CD1c-positive myeloid dendritic cell (primary cell): ENCODE measurements at regions not wholly inside any gene's neighbourhood (a gene's known extent, or its start where the extent isn't known, plus 50 kb on each side); places are given as distances from the start of the nearest gene placed in this dataset.

Experiments used
- DNase-seq: peaks from one replicate; pipeline ENCODE4 v3.0.0-alpha.2; 2016; ENCODE audit errors: extremely low spot score

DNA sequence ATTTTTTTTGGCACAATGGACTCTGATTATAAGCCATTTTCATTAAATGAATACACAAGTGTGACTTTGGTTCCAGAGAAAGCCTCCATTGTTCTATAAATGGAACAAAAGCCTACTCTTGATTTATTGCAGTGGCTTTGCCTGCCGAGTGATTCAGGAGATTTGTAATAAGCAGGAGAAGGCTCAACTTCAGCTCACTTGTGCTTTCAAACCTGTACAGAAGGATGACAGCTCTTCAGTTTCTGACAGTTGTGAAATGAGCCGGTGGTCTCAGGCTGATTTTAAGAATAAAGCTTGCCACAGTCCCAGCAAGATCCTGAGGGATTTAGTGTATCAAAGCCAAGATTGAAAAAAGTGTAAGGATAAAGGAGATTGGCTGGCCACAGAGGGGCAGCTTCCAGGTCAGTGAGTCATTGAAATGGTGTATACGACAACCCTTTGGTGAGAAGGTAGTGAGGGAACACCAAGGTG is 438.8 kb upstream of the TGFBR2 start:
- DNase-seq, result no peak

DNA sequence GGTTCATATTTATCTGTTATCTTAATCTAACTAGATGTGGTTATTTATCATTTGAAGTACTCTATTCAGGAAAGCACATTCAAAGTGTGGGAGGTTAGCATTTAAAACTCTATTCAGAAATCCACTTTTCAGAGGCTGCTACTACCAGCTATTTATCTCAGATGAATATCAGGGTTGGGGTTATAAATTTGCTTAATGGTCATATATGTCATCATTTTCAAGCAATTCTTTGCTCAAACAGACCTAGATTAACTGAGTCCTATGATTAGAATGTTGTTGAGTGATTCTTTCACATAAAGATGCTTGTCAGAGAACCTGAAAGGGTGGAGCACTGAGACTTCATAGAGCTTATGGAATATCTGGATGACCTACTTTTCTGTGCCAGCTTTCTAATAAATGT is 436.9 kb upstream of the TGFBR2 start:
- DNase-seq, result no peak

DNA sequence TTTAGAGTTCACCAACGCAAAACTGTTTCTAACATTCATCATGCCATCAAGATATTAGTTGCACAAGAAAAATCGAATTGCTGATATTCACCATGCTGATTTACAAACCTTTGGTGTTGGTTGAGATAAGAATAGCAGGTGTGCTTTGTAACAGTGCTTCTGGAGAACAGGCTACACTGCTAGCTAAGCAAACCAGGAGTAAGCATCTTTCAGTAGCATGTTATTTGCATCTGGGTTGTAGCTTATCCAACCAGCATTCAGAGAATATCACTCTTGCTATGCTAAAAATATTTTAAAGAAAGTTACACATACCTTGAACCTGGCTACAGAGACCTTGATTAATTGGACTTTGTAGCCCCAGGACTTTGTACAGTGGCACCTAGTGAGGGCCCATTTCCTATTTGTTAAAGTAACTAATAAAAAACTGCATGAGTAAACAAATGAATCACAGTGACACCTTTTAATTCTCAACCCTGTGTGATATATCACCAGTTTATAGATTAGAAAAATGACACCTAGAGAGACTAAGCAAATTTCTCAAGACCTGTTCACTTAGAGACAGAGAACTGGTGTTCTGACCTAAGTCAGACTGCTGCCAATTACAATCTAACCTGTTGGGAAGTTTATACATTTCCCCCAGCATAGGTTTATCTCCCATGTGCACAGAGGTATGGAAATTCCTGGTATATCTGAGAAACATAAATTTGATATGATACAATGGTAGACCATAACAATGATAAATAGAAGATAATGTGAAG is 435.5 kb upstream of the TGFBR2 start:
- no peak for DNase-seq

DNA sequence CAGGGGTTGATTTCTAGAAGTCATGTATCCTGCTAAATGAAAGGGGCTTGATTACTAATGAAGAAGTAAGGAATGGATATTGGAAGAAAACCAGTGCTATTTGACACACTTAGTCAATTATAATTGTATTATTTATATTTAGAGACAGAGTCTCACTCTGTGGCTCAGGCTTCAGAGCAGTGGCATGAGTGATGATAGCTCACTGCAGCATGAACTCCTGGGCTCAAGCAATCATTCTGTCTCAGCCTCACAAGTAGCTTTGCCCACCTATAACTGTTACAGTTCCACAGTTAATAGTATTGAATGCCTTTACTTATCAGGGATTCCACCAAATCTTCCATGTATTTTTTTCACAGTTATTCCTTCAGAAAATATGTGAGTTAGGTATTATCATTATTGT is 432.0 kb upstream of the TGFBR2 start:
- DNase-seq, result no peak

DNA sequence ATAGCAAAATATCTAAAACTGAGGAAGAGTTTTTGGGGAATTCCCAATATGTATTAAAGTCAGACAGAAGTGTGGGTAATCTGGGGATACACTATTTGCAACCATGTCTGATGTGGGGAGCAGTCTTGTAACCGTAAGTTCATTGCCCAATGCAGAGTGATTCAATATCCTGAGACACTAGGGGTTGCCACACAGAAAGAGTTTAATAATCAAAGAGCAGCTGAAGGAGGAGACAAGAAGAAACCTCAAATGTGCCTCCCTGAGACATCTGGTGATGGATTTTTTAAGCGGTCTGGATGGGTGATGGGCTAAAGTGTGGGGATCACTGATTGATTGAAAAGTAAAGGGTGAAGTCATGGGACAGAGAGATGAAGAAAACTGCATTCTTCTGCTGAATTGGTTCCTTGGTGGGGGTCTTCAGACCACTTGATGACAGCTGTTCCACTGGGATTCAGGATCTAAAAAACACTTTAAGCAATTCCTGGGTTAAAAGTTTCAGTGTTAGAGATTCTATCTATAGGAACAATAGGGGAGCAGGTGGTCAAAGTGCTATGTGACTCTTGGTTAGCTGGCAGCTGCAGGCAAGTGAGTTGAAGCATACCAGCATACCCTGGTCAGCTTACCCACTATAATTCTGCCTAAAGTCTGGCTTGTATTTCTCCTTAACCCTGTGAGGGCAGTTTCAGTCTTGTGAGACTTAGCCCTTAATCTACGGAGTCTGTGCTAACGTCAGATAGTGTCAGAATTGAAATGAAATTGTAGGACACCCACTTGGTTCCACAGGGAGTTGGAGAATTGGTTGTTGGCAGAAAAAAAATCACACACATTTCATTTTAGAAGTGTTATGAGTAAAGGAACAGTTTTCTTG is 425.9 kb upstream of the TGFBR2 start:
- DNase-seq, result peak; percentile 8

DNA sequence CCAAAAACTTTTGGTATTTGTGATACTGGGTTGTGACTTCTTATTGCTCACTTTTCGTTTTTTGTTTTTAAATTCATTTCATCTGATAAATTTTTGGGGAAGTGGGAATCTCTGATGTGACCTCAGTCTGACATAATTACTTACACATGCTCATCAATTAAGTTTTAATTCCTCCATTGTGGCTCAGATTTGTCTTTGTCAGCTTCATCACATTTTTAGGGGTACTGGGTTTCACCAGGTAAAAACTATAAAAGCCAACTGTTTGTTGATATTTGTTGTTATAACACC is 425.3 kb upstream of the TGFBR2 start:
- DNase-seq, result no peak

DNA sequence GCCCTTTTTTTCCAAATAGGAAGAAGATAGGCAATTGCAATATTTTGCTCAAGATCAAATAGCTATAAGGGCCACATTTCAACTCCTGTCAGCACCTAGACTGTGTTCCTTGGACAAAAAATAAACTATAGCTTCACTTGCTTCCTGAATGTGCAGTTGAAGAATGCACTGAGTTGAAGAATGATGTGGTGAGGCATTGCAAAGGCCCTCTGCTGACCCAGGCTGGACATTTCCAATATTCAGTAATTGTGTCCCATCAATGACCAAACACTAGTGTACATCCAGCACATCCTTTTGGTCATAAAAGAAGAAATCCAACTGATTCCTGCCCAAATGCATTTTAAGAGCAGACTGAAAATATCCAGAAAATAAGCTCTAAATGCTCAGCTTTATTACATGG is 424.8 kb upstream of the TGFBR2 start:
- DNase-seq, result no peak

DNA sequence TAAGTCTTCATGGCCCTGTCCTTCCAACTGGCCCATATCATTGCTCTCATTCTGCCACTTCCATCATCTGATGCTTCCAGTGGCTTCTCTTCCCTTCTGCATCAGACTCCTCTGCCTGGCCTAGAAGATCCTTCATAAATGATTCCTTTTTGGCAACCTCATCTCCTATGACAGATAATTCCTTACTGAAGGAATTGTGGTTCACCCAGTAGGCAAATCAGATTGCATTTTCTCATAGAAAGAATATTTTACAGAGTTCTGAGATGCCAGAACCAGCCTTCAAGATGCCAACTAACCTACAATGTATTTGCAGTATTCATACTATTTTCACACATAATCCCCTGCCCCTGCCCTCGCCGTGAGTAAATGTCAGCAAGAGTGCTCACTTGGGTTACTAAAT is 423.0 kb upstream of the TGFBR2 start:
- no peak for DNase-seq

DNA sequence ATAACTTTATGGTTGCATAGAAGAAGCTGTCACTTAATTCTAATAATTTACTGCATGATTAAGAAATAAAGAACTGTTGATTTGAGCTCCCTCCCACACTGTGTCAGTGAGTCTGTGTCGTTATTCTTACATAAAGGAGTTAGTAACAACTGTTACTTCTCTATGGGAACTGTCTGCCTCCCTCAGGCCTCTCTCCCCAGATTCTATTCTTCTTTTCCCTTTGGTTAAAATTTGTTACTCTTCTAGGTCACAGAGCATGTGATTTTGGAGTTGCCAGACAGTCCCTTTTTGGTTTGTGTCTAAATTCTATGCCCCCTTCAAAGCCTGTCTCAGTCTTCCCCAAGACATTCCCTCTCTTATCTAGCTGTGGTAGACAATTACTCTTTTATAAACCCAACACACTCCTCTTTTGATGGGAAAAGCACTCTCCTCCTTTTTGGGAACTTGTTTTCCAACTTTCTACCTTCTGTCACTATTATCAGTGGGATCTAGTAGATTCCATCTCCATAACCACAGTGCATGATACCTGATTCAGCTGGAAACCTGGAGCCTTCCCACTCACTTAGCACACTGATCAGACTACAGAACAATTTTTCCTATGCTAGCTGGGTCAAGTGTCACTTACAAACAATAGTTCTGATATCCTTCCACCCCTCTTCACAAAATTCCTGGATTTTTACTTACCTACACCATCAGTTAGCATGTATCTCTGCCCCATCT is 422.1 kb upstream of the TGFBR2 start:
- DNase-seq, result no peak

DNA sequence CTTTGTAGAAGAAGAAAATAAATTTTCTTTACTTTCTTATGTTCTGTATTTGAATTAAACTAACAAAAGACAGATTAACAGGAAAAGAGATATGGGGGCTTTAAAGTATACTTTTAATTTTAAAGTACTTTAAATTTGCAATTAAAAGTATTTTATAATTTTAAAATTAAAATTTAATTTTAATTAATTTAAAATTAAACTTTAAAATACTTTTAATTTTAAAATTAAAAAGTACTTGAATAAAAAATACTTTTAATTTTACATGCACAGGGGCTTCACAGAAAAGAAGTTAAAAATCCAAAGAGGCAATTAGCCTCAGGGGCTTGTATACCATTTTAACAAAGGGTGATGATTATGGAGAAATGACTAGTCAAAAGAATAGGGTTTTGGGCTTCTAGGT is 420.5 kb upstream of the TGFBR2 start:
- DNase-seq, result no peak

DNA sequence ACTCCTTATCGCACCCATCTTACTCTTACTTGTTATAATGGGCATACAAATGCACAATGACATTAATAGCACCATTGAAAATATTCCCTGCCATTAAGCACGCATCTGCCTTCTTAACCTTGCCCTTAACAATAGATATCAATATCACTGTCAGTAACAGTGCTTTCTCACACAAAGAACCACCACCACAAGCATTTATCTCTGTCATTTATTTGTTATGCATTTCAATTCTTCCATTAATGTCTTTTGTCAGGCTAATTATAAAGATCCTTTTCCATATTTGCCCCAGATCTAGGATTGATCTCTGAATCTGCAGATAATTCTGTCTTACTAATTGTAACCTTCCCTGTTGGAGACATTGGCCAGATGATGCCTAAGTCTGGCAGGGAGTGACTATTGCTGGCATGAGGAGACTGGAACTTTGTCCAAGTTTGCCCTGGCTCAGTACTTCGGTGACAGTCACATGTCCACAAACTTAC is 419.6 kb upstream of the TGFBR2 start:
- no peak for DNase-seq

DNA sequence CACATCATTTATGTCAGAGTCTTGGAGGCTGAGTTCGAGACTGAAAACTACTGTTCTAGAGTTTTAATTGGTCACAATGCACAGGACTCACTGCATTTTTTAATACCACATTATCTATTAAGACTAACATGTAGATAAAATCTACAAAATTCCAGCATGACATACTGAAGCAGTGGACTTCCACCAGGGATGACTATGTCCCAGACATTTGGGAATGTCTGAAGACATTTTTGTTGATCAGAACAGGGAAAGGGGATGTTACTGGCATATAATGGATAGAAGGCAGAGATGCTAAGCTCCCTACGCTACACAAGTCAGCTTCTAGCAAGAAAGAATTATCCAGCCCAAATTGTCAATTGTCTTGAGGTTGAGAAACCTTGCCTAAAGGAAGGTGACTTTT is 419.0 kb upstream of the TGFBR2 start:
- no peak for DNase-seq

DNA sequence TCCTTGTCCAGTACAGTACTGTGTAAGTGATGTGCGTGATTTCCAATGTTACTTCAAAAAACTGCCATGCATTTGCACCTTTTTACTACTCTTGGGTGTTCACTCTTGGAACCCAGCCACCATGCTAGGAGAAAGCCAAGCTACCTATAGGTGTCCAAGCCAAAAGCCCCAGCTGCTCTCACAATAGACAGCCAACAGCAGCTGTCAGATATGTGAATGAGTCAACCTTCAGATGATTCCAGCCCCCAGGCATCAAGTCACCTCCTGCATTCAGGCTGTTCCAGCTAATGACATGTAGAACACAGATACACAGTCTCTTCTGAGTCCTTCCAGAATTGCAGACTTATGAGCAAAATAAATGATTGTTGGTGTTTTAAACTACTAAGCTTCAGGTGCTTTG is 417.7 kb upstream of the TGFBR2 start:
- DNase-seq, result no peak

DNA sequence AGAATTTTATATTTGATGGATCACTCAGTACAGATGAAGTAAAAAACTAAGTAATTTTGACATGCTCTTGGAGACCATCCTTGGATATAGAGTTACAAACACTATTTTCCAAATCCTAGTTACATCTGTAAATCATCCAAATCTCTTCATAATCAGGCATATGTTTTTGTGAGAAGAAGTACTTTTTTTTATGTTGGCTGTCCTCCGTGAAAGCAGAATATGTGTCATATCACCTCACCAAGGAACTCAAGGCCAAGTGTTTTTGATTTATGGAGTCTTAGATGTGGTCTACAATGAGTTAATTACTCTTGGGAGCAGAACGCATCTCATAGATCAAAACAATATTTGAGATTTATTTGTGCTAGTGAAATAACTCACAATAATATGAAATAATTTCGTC is 416.5 kb upstream of the TGFBR2 start:
- DNase-seq, result no peak

DNA sequence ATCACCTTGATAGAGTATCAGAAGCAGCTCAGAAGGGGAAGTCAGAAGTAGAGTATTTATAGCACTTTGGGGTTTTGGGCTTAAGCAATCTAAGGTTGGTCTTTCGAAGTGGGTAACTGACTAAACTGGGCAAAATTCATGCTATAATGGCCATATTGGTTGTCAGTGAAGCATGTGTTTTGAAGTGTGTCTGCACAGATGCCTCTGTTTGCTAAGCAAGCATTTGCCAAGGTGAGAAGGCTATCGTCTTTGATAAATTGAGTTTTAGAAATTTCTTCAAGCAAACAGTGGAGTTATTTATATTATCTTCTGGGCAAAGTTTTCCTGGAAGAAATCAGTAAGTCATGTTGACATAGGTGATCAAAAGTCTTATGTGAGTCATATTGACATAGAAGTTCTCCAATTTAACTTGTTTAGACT is 412.8 kb upstream of the TGFBR2 start:
- DNase-seq, result no peak

DNA sequence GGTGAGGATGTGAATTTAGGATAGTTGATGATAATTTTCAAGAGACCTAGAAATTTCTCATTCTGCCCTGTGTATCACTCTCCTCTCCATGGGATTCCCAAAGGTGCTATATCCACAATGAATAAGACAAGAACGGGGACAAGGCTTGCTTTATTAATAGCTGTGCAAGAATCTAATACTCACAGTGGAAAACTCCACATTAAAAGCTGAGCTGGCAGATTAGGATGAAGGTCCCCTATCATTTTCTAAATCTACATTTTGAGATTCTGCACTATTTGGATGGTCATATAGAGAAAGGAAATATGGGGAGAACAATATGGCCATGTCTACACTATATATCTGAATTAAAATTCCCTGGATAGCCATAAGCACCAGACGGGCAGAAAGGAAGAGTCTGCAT is 411.0 kb upstream of the TGFBR2 start:
- DNase-seq, result no peak

DNA sequence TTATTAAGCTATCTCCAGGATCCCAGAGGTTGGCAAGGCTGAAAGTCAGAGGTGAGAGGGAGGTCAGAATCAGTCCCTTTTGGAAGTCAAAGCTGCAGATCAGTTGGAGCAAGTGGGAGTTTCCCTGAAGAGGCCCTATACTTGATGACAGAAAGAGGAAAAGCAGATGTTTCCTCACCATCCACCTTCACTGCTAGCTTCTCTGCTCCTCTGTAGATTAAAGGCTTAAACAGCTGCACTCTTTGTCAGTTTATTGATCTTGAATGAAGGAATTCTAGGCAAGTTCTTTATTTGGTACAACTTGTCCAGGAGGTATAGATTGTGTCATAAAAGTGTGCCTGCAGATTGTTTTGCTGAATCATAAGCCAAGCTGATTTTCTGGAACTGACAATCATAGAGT is 408.2 kb upstream of the TGFBR2 start:
- no peak for DNase-seq

DNA sequence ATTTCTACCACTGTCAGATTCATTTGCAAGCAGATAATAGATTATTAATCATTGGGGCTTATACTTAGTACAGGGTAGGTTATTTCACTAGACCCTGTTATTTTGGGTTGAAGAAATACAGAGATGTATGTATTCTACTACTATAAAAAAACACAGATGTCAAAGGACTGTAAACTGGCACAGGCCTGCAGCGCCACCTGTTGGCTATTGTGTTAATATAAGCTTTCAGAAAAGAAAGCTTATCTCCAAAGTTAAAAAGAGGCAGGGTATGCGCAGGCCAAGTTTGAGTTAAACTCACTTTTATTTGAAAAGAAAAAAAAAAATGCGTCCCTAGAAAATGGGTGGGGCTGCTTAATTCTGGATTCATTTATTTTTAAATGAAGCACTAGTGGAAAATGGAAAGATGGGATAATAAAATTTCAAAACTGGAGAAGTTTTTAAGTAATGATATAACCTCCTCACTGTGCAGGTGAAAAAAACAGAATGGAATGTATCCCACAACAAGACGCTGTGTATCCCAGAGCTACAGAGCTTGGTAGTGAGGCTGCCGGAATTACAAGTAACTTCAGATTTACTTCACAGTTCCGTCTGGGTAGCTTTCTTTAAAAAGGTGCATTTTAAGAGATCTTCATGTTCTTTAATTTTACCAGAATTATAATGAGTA is 407.2 kb upstream of the TGFBR2 start:
- DNase-seq, result peak; percentile 75

DNA sequence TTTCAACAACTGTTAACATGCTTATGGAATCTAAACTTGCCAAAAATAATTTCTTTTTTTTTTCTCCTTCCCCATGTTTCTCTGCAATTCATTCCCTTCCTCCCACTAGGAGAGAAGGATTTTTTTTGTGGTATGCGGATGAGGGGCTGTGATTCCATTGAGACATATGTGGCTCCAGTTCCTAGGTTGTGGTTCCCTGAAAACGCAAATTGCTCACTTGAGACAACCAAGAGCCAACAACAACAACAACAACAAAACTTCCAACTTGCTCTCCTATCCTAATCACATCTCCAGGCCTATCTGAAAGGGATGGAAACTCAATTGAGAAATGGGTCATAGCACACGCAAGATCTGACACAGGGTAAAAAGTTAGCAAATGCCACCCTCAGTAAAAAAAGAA is 406.5 kb upstream of the TGFBR2 start:
- peak; percentile 22 for DNase-seq

DNA sequence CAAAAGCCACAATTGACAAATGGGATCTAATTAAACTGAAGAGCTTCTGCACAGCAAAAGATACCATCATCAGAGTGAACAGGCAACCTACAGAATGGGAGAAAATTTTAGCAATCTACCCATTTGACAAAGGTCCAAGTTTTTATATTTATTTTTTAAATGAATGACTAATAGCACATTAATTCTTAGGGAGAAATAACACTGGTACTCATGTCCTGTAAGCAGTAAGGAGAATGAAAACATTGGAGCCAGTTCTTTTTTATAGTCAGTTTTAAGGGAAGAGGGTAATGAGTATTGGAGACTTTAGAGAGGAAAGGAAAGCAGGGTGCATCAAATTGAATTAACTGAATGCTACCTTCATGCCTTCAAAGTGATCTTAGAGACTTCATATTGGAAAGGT is 404.7 kb upstream of the TGFBR2 start:
- no peak for DNase-seq

DNA sequence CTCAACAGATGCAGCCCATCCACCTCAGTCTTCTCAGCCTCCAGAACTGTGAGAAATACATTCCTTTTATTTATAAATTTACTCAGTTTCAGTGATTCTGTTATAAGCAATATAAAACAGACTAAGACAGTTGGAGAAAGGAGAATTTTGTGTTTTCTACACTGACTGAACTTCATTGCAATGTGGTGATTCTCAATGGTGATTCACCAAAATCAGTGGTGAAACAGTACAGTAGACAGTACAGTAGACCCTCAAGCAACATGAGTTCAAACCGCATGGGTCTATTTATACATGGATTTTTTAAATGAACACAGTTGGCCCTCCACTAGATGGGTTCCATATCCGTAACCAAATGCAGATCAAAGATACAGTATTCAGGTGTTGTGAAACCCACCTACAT is 403.1 kb upstream of the TGFBR2 start:
- no peak for DNase-seq

DNA sequence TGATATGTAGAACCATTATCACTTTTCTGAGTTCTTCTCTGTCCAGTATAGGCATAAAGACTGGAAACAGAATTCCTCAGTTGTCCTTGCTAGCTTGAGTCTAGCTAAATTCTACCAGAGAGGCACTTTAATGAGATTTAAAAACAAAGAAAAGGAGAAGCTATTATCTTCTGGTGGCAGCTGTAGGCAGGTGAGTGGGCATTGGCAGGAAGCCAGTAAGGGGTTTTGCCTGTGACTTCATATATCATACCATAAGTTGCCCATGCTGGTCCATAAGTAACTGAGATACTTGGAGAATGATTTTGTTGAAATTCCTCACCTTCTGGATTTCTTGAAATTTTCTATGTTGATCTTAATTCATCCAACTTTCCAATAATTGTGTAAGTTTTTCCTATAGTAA is 402.3 kb upstream of the TGFBR2 start:
- no peak for DNase-seq
